ENCODE measurements at regions not wholly inside any gene's neighbourhood (a gene's known extent, or its start where the extent isn't known, plus 50 kb on each side); places are given as distances from the start of the nearest gene placed in this dataset.
"Not testable (repeated sequence)": the region's sequence is repeated elsewhere in the genome, so short reads cannot be mapped to it uniquely, and the experiment has no call there.

DNA sequence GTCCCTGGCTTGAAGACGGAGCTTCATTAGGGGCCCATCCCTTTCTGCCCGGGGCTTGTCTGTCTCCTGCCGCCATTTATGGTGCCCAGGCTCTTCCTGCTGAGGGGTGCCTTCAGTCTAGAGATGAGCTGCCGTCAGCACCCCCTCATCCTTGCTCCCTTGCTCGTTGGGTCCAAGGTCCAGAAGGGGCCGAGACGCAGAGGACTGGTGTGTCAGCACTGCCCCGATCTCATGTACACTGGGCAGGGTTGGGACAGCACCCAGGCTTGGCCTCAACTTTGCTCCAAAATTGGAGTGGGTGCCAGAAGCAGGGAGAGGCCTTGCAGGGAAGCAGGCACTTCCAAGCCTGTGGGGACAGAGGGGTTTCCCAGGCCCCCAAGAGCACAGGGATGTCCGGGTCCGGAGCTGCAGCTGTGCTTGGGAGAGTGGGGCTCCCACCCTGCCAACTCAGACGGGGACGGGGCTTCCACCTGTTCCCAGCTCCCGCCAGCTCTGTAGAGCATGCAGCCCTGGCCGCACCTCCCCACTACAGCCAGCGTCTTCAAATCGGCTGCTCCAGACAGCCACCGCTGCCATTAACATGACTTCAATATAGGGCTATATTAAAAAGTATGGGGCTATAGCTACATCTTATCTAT is 488.8 kb downstream of the TENT5A start:
- H3K36me3 ChIP-seq (ENCODE audit: insufficient read depth, low read length), result no peaks in the 10 kb centered on the region
- H3K79me2 ChIP-seq (ENCODE audit: low read length), result no peaks in the 10 kb centered on the region
- no peaks in the 10 kb centered on the region for H3K9me2 ChIP-seq (replicated peaks; ENCODE audit: insufficient read depth, low read length)
- no peak overlapping the region for H2AFZ ChIP-seq (ENCODE audit: low read length)
- H3K9ac ChIP-seq (ENCODE audit: low read length), result no peak overlapping the region
- H3K27ac ChIP-seq (ENCODE audit: low read length), result no peak overlapping the region
- no peaks in the 10 kb centered on the region for H3K4me1 ChIP-seq (ENCODE audit: low read length)
- H3K4me3 ChIP-seq (ENCODE audit: low read length), result no peak overlapping the region
- no peak overlapping the region for H3K4me2 ChIP-seq (ENCODE audit: low read depth, low read length, poor library complexity, severe bottlenecking)
- no peaks in the 10 kb centered on the region for H3K27me3 ChIP-seq (ENCODE audit: low read length)
- no peak for DNase-seq
- no peaks in the 10 kb centered on the region for H3K9me3 ChIP-seq (ENCODE audit: low read length)
- H4K20me1 ChIP-seq (ENCODE audit: insufficient read depth, low read depth, low read length), result no peaks in the 10 kb centered on the region

DNA sequence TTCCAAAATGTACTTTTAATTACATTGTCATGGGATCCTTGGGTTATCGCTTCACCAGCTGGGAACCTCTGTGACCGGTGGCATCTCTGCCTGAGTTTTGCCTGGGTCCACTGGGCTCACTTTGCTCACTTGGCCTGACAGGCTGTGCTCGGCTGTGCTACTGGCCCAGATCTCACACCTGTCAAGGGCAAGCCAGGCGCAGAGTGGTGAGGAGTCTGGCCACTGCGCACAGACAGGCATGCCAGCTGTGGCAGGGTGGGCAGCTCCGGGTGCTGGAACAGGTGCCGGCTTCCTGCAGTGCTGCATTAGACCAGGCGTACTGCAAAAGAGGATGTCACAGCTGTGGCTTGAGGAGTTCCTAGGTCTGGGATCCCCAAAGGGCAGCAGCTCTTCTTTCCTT is 489.8 kb downstream of the TENT5A start:
- H3K27ac ChIP-seq (ENCODE audit: low read length), result no peak overlapping the region
- DNase-seq, result no peak
- no peaks in the 10 kb centered on the region for H3K4me1 ChIP-seq (ENCODE audit: low read length)
- H3K36me3 ChIP-seq (ENCODE audit: insufficient read depth, low read length), result no peaks in the 10 kb centered on the region
- no peaks in the 10 kb centered on the region for H3K79me2 ChIP-seq (ENCODE audit: low read length)
- H2AFZ ChIP-seq (ENCODE audit: low read length), result no peak overlapping the region
- no peak overlapping the region for H3K9ac ChIP-seq (ENCODE audit: low read length)
- H3K9me2 ChIP-seq (replicated peaks; ENCODE audit: insufficient read depth, low read length), result no peaks in the 10 kb centered on the region
- no peak overlapping the region for H3K4me2 ChIP-seq (ENCODE audit: low read depth, low read length, poor library complexity, severe bottlenecking)
- no peaks in the 10 kb centered on the region for H3K9me3 ChIP-seq (ENCODE audit: low read length)
- no peaks in the 10 kb centered on the region for H3K27me3 ChIP-seq (ENCODE audit: low read length)
- no peak overlapping the region for H3K4me3 ChIP-seq (ENCODE audit: low read length)
- H4K20me1 ChIP-seq (ENCODE audit: insufficient read depth, low read depth, low read length), result no peaks in the 10 kb centered on the region

DNA sequence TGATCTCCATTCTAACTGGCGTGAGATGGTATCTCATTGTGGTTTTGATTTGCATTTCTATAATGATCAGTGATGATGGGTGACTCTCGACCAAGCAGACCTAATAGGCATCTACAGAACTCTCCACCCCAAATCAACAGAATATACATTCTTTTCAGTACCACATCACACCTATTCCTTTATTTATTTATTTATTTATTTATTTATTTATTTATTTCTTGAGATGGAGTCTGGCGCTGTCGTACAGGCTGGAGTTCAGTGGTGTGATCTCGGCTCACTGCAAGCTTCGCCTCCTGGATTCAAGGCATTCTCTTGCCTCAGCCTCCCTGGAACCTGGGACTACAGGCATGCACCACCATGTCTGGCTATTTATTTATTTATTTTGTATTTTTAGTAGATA is 496.3 kb downstream of the TENT5A start:
- not testable (repeated sequence) for H3K4me2 ChIP-seq (ENCODE audit: low read depth, low read length, poor library complexity, severe bottlenecking); H3K9me3 ChIP-seq (ENCODE audit: low read length); H3K36me3 ChIP-seq (ENCODE audit: insufficient read depth, low read length); DNase-seq; H3K27me3 ChIP-seq (ENCODE audit: low read length); H3K9me2 ChIP-seq (replicated peaks; ENCODE audit: insufficient read depth, low read length); H2AFZ ChIP-seq (ENCODE audit: low read length); H3K9ac ChIP-seq (ENCODE audit: low read length); H3K27ac ChIP-seq (ENCODE audit: low read length); H4K20me1 ChIP-seq (ENCODE audit: insufficient read depth, low read depth, low read length); H3K4me3 ChIP-seq (ENCODE audit: low read length); H3K4me1 ChIP-seq (ENCODE audit: low read length); H3K79me2 ChIP-seq (ENCODE audit: low read length)

DNA sequence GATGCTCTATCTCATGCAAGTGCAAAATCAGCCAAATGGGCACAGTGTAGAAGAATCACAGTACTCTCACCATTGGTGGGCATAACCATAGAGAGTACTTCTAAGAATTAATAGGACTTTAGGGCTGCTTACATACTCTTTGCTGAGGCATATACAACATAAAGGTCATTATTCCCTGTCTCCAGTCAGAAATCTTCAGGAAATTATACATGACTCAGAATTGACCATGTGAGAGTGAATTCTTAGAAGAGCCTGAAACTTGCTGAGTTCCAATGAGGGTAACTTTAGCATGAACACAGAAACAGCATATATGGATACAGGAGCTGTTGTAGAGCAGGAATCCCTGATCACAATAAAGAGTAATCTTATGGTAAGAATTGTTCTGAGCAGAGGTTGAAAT is 498.7 kb downstream of the TENT5A start:
- Histone ChIP-seq H3K9me2 (replicated peaks; ENCODE audit: insufficient read depth, low read length) (0 out of 2 replicates have a peak, but pooled peaks cover 3% of the 10 kb centered on the region), H4K20me1 (ENCODE audit: insufficient read depth, low read depth, low read length) (no peaks in the 10 kb centered on the region), H3K9ac (ENCODE audit: low read length) (no peak overlapping the region), H3K9me3 (ENCODE audit: low read length) (no peaks in the 10 kb centered on the region), H2AFZ (ENCODE audit: low read length) (no peak overlapping the region), H3K4me3 (ENCODE audit: low read length) (no peak overlapping the region), H3K27me3 (ENCODE audit: low read length) (no peaks in the 10 kb centered on the region), H3K36me3 (ENCODE audit: insufficient read depth, low read length) (no peaks in the 10 kb centered on the region), H3K27ac (ENCODE audit: low read length) (no peak overlapping the region), H3K4me1 (ENCODE audit: low read length) (no peaks in the 10 kb centered on the region), H3K79me2 (ENCODE audit: low read length) (no peaks in the 10 kb centered on the region), H3K4me2 (ENCODE audit: low read depth, low read length, poor library complexity, severe bottlenecking) (no peak overlapping the region)
- no peak for DNase-seq

DNA sequence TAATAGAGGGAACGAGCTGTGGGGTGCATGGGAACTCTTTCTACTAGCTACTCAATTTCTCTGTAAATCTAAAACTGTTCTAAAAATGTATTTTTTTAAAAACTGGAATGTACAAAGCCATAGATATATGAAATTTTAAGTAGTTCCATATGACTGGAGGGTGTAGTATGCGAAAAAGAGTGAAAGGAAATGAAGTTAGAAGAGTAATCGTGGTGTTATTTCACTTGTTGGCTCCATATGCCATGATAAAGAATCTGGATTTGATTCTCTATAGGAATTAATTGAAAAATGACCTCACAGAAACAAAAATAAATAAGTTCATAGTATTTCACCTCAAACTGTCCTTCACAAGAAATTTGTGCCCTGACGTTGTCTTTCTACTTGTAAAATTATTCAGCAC is 500.2 kb downstream of the TENT5A start:
- Histone ChIP-seq H3K36me3 (ENCODE audit: insufficient read depth, low read length) (no peaks in the 10 kb centered on the region), H3K4me2 (ENCODE audit: low read depth, low read length, poor library complexity, severe bottlenecking) (no peak overlapping the region), H4K20me1 (ENCODE audit: insufficient read depth, low read depth, low read length) (no peaks in the 10 kb centered on the region), H3K9me3 (ENCODE audit: low read length) (no peaks in the 10 kb centered on the region), H3K9ac (ENCODE audit: low read length) (no peak overlapping the region), H3K27me3 (ENCODE audit: low read length) (no peaks in the 10 kb centered on the region), H3K4me1 (ENCODE audit: low read length) (no peaks in the 10 kb centered on the region), H3K27ac (ENCODE audit: low read length) (no peak overlapping the region), H2AFZ (ENCODE audit: low read length) (no peak overlapping the region), H3K9me2 (replicated peaks; ENCODE audit: insufficient read depth, low read length) (0 out of 2 replicates have a peak, but pooled peaks cover 3% of the 10 kb centered on the region), H3K4me3 (ENCODE audit: low read length) (no peak overlapping the region), H3K79me2 (ENCODE audit: low read length) (no peaks in the 10 kb centered on the region)
- DNase-seq, result no peak

GRCh38 chr6:81246200-81246599 is 506.3 kb downstream of the TENT5A start:
- H3K4me1 ChIP-seq (ENCODE audit: low read length), result no peaks in the 10 kb centered on the region
- H3K27ac ChIP-seq (ENCODE audit: low read length), result no peak overlapping the region
- no peaks in the 10 kb centered on the region for H4K20me1 ChIP-seq (ENCODE audit: insufficient read depth, low read depth, low read length)
- no peak overlapping the region for H3K9ac ChIP-seq (ENCODE audit: low read length)
- H3K4me3 ChIP-seq (ENCODE audit: low read length), result no peak overlapping the region
- 0 out of 2 replicates have a peak, but pooled peaks cover 3% of the 10 kb centered on the region for H3K9me2 ChIP-seq (replicated peaks; ENCODE audit: insufficient read depth, low read length)
- H3K9me3 ChIP-seq (ENCODE audit: low read length), result no peaks in the 10 kb centered on the region
- H3K79me2 ChIP-seq (ENCODE audit: low read length), result no peaks in the 10 kb centered on the region
- no peak overlapping the region for H2AFZ ChIP-seq (ENCODE audit: low read length)
- DNase-seq, result no peak
- no peak overlapping the region for H3K4me2 ChIP-seq (ENCODE audit: low read depth, low read length, poor library complexity, severe bottlenecking)
- no peaks in the 10 kb centered on the region for H3K36me3 ChIP-seq (ENCODE audit: insufficient read depth, low read length)
- no peaks in the 10 kb centered on the region for H3K27me3 ChIP-seq (ENCODE audit: low read length)

GRCh38 chr6:81242624-81243023 is 509.9 kb downstream of the TENT5A start:
- no peaks in the 10 kb centered on the region for H3K36me3 ChIP-seq (ENCODE audit: insufficient read depth, low read length)
- no peak overlapping the region for H3K4me3 ChIP-seq (ENCODE audit: low read length)
- no peaks in the 10 kb centered on the region for H3K27me3 ChIP-seq (ENCODE audit: low read length)
- H3K4me1 ChIP-seq (ENCODE audit: low read length), result no peaks in the 10 kb centered on the region
- H3K27ac ChIP-seq (ENCODE audit: low read length), result no peak overlapping the region
- no peaks in the 10 kb centered on the region for H3K9me3 ChIP-seq (ENCODE audit: low read length)
- no peaks in the 10 kb centered on the region for H3K9me2 ChIP-seq (replicated peaks; ENCODE audit: insufficient read depth, low read length)
- no peak overlapping the region for H2AFZ ChIP-seq (ENCODE audit: low read length)
- H3K9ac ChIP-seq (ENCODE audit: low read length), result no peak overlapping the region
- DNase-seq, result no peak
- H4K20me1 ChIP-seq (ENCODE audit: insufficient read depth, low read depth, low read length), result no peaks in the 10 kb centered on the region
- no peaks in the 10 kb centered on the region for H3K79me2 ChIP-seq (ENCODE audit: low read length)
- no peak overlapping the region for H3K4me2 ChIP-seq (ENCODE audit: low read depth, low read length, poor library complexity, severe bottlenecking)

- DNase-seq, result peak; percentile 44
- Histone ChIP-seq H3K9ac (ENCODE audit: low read length) (no peak overlapping the region), H3K9me2 (replicated peaks; ENCODE audit: insufficient read depth, low read length) (no peaks in the 10 kb centered on the region), H3K79me2 (ENCODE audit: low read length) (no peaks in the 10 kb centered on the region), H3K36me3 (ENCODE audit: insufficient read depth, low read length) (no peaks in the 10 kb centered on the region), H3K27ac (ENCODE audit: low read length) (no peak overlapping the region), H3K27me3 (ENCODE audit: low read length) (no peaks in the 10 kb centered on the region), H2AFZ (ENCODE audit: low read length) (no peak overlapping the region), H3K4me3 (ENCODE audit: low read length) (no peak overlapping the region), H3K4me2 (ENCODE audit: low read depth, low read length, poor library complexity, severe bottlenecking) (no peak overlapping the region), H3K9me3 (ENCODE audit: low read length) (no peaks in the 10 kb centered on the region), H3K4me1 (ENCODE audit: low read length) (no peaks in the 10 kb centered on the region), H4K20me1 (ENCODE audit: insufficient read depth, low read depth, low read length) (no peaks in the 10 kb centered on the region)
Observed at GRCh38 chr6:81241126-81242041, 511.1 kb downstream of the TENT5A start.

All from Karpas-422 (cell line).